ENCODE measurements at regions not wholly inside any gene's neighbourhood (a gene's known extent, or its start where the extent isn't known, plus 50 kb on each side); places are given as distances from the start of the nearest gene placed in this dataset.
"Not testable (repeated sequence)": the region's sequence is repeated elsewhere in the genome, so short reads cannot be mapped to it uniquely, and the experiment has no call there.

- DNase-seq = no peak
Measured at GRCh38 chr6:50899306-50899870, 80.7 kb downstream of the TFAP2B start.

GRCh38 chr6:50902260-50902659 is 83.6 kb downstream of the TFAP2B start:
- no peak for DNase-seq

- DNase-seq = no peak
Measured at GRCh38 chr6:50905297-50905696, 86.6 kb downstream of the TFAP2B start.

- DNase-seq = no peak
Measured at GRCh38 chr6:50907565-50907964, 88.9 kb downstream of the TFAP2B start.

GRCh38 chr6:50913105-50913770 is 94.6 kb downstream of the TFAP2B start:
- DNase-seq = no peak

GRCh38 chr6:50921378-50921777 is 102.7 kb downstream of the TFAP2B start:
- not testable (repeated sequence) for DNase-seq

- no peak for DNase-seq
Measured at GRCh38 chr6:50921968-50922367, 103.3 kb downstream of the TFAP2B start.

- DNase-seq = no peak
Measured at GRCh38 chr6:50922579-50923525, 104.2 kb downstream of the TFAP2B start.

GRCh38 chr6:50924758-50925157 is 106.1 kb downstream of the TFAP2B start:
- DNase-seq = no peak

- no peak for DNase-seq
Measured at GRCh38 chr6:50925548-50925947, 106.9 kb downstream of the TFAP2B start.

GRCh38 chr6:50925981-50926380 is 107.3 kb downstream of the TFAP2B start:
- no peak for DNase-seq

- no peak for DNase-seq
Measured at GRCh38 chr6:50927800-50928199, 109.1 kb downstream of the TFAP2B start.

- DNase-seq = no peak
Measured at GRCh38 chr6:50929323-50929722, 110.7 kb downstream of the TFAP2B start.

GRCh38 chr6:50935442-50935841 is 116.8 kb downstream of the TFAP2B start:
- DNase-seq = no peak

- DNase-seq = no peak
Measured at GRCh38 chr6:50936277-50936681, 117.6 kb downstream of the TFAP2B start.

- DNase-seq = no peak
Measured at GRCh38 chr6:50939931-50940330, 121.3 kb downstream of the TFAP2B start.

GRCh38 chr6:50945789-50946188 is 127.1 kb downstream of the TFAP2B start:
- DNase-seq = no peak

- DNase-seq = no peak
Measured at GRCh38 chr6:50952092-50952907, 133.6 kb downstream of the TFAP2B start.

GRCh38 chr6:50956014-50956413 is 137.3 kb downstream of the TFAP2B start:
- DNase-seq = no peak

- DNase-seq = no peak
Measured at GRCh38 chr6:50958148-50958697, 139.6 kb downstream of the TFAP2B start.

- no peak for DNase-seq
Measured at GRCh38 chr6:50959081-50959641, 140.5 kb downstream of the TFAP2B start.

- DNase-seq = no peak
Measured at GRCh38 chr6:50961611-50962010, 142.9 kb downstream of the TFAP2B start.

All from NCI-H446 (cell line).